HEK293 (cell line): ENCODE measurements at regions not wholly inside any gene's neighbourhood (a gene's known extent, or its start where the extent isn't known, plus 50 kb on each side); places are given as distances from the start of the nearest gene placed in this dataset.

Source experiments
- CTCF ChIA-PET: fragments of 350-600 bp; formaldehyde crosslinking; extraction: SDS; loops from one replicate; lab custom pipeline; 2021; ENCODE audit warnings: antibody characterized with exemption; lab: Yijun Ruan, JAX
- POLR2A ChIA-PET: fragments of 300-600 bp; formaldehyde crosslinking; extraction: SDS; loops from one replicate; lab custom pipeline; 2020; ENCODE audit warnings: antibody characterized with exemption, inconsistent platforms; lab: Yijun Ruan, JAX
- H3K27ac ChIP-seq: fragments of 200-500 bp; sonication (Bioruptor generic); 2 replicates; pipeline ENCODE4 v1.5.1; 2014; ENCODE audit warnings: low read depth, low read length, control low read depth, inconsistent platforms; ENCODE audit errors: extremely low read depth
- H3K36me3 ChIP-seq, 2 experiments: fragments of 200-500 bp in 1 of 2; sonication (Bioruptor generic) in 1 of 2; 1 replicate in 1 of 2; 2 replicates in 1 of 2; pipeline ENCODE4 v1.5.1; 2014 to 2017; ENCODE audit warnings: inconsistent platforms in 2 of 2, low read length in 2 of 2; ENCODE audit not compliant: control insufficient read depth in 2 of 2, insufficient read depth in 1 of 2
- H3K4me1 ChIP-seq: fragments of 200-500 bp; sonication (Bioruptor generic); 2 replicates; pipeline ENCODE4 v1.5.1; 2014; ENCODE audit warnings: mild to moderate bottlenecking, low read length, inconsistent platforms; ENCODE audit not compliant: control insufficient read depth, insufficient read depth
- H3K4me3 ChIP-seq: 2 replicates; pipeline ENCODE4 v1.5.1; 2011; ENCODE audit warnings: low read depth, mild to moderate bottlenecking, control low read depth, low read length, moderate library complexity
- H3K9me3 ChIP-seq: fragments of 200-500 bp; sonication (Bioruptor generic); 2 replicates; pipeline ENCODE4 v1.5.1; 2014; ENCODE audit warnings: low read depth, low read length, inconsistent platforms; ENCODE audit not compliant: control insufficient read depth, insufficient read depth
- IKZF3 ChIP-seq: fragments of 450-650 bp; IDR thresholded peaks from 2 replicates; pipeline ENCODE4 v1.5.0; 2018; ENCODE audit warnings: missing biosample characterization, mild to moderate bottlenecking, missing genetic modification characterization, moderate library complexity
- KLF10 ChIP-seq: fragments of 450-650 bp; IDR thresholded peaks from 2 replicates; pipeline ENCODE4 v1.5.1; 2018; ENCODE audit warnings: missing biosample characterization, mild to moderate bottlenecking, missing genetic modification characterization
- KLF7 ChIP-seq: fragments of 450-650 bp; formaldehyde crosslinking; IDR thresholded peaks from 2 replicates; pipeline ENCODE4 v1.5.1; 2016; ENCODE audit warnings: missing biosample characterization, missing genetic modification characterization, borderline replicate concordance
- KLF9 ChIP-seq: fragments of 450-650 bp; formaldehyde crosslinking; IDR thresholded peaks from 2 replicates; pipeline ENCODE4 v1.5.1; 2016; ENCODE audit warnings: missing biosample characterization, missing genetic modification characterization, low read depth
- MYNN ChIP-seq: fragments of 450-650 bp; formaldehyde crosslinking; IDR thresholded peaks from 2 replicates; pipeline ENCODE4 v1.5.1; 2016; ENCODE audit warnings: missing biosample characterization, missing genetic modification characterization, borderline replicate concordance
- PBX3 ChIP-seq: sonication (generic); formaldehyde crosslinking; IDR thresholded peaks from 2 replicates; pipeline ENCODE4 v1.8.1; 2022; ENCODE audit warnings: mild to moderate bottlenecking, moderate library complexity, missing genetic modification reagents
- TRIM28 ChIP-seq: IDR thresholded peaks from 2 replicates; pipeline ENCODE4 v1.6.1; 2011; ENCODE audit warnings: low read length, control low read depth, borderline replicate concordance
- ZFP69B ChIP-seq: fragments of 450-650 bp; formaldehyde crosslinking; IDR thresholded peaks from 2 replicates; pipeline ENCODE4 v1.5.1; 2016; ENCODE audit warnings: missing biosample characterization, missing genetic modification characterization
- ZNF175 ChIP-seq: fragments of 450-650 bp; formaldehyde crosslinking; IDR thresholded peaks from 2 replicates; pipeline ENCODE4 v1.5.1; 2016; ENCODE audit warnings: missing biosample characterization, missing genetic modification characterization
- ZNF24 ChIP-seq: fragments of 450-650 bp; formaldehyde crosslinking; IDR thresholded peaks from 2 replicates; pipeline ENCODE4 v1.5.1; 2016; ENCODE audit warnings: missing biosample characterization, missing genetic modification characterization
- ZNF274 ChIP-seq, 2 experiments: fragments of 200-500 bp in 1 of 2; fragments of 450-650 bp in 1 of 2; sonication (Bioruptor generic) in 1 of 2; formaldehyde crosslinking in 1 of 2; IDR thresholded peaks; 2 replicates each; pipeline versions ENCODE4 v1.5.1 to v1.6.1; 2014 to 2016; ENCODE audit warnings: borderline replicate concordance in 1 of 2, inconsistent platforms in 1 of 2, low read length in 1 of 2, missing biosample characterization in 1 of 2, missing genetic modification characterization in 1 of 2
- ZNF280D ChIP-seq: fragments of 450-650 bp; formaldehyde crosslinking; IDR thresholded peaks from 2 replicates; pipeline ENCODE4 v1.5.1; 2016; ENCODE audit warnings: missing biosample characterization, missing genetic modification characterization
- ZNF311 ChIP-seq: fragments of 450-650 bp; formaldehyde crosslinking; IDR thresholded peaks from 2 replicates; pipeline ENCODE4 v1.5.1; 2017; ENCODE audit warnings: missing biosample characterization, missing genetic modification characterization, borderline replicate concordance
- ZNF544 ChIP-seq: fragments of 450-650 bp; formaldehyde crosslinking; IDR thresholded peaks from 2 replicates; pipeline ENCODE4 v1.5.0; 2017; ENCODE audit warnings: missing biosample characterization, missing genetic modification characterization
- ZNF561 ChIP-seq: fragments of 450-650 bp; IDR thresholded peaks from 2 replicates; pipeline ENCODE4 v1.5.1; 2018; ENCODE audit warnings: missing biosample characterization, missing genetic modification characterization, borderline replicate concordance
- ZNF600 ChIP-seq: fragments of 450-650 bp; formaldehyde crosslinking; IDR thresholded peaks from 2 replicates; pipeline ENCODE4 v1.5.1; 2016; ENCODE audit warnings: missing biosample characterization, missing genetic modification characterization
- ZNF645 ChIP-seq: fragments of 450-650 bp; formaldehyde crosslinking; IDR thresholded peaks from 2 replicates; pipeline ENCODE4; 2016; ENCODE audit warnings: missing biosample characterization, missing genetic modification characterization
- ZSCAN30 ChIP-seq: fragments of 450-650 bp; IDR thresholded peaks from 2 replicates; pipeline ENCODE4 v1.5.1; 2018; ENCODE audit warnings: missing biosample characterization, mild to moderate bottlenecking, missing genetic modification characterization, moderate library complexity
- ZSCAN4 ChIP-seq: fragments of 450-650 bp; formaldehyde crosslinking; IDR thresholded peaks from 2 replicates; pipeline ENCODE4 v1.5.1; 2017; ENCODE audit warnings: missing biosample characterization, missing genetic modification characterization
- TF ChIP-seq, protein P1 (sequence below): fragments of 450-650 bp; IDR thresholded peaks from 2 replicates; pipeline ENCODE4 v1.5.1; 2018; ENCODE audit warnings: missing biosample characterization, missing genetic modification characterization

DNA sequence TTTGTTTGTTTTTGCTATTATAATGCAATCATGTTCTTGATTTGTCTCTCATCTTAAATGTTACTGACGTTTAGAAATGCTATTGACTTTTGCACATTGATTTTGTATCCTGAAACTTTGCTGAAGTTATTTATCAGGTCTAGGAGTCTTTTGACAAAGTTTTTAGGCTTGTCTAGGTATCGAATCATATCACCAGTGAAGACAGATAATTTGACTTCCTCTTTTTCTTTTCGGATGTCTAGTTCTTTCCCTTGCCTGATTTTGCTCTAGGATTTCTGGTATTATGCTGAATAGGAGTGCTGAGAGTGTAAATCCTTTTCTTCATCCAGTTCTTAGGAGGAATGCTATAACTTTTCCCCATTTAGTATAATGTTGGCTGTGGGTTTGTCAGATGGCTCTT, 719.7 kb upstream of the BCHE start (continued):
- TF ChIP-seq ZNF280D (tag by site-specific recombination) (no peak), TRIM28 (no peak), ZNF544 (tag by site-specific recombination) (no peak), ZNF311 (tag by site-specific recombination) (no peak), ZNF175 (tag by site-specific recombination) (no peak), ZNF645 (tag by site-specific recombination) (no peak)
- TF ChIP-seq, protein P1, sequence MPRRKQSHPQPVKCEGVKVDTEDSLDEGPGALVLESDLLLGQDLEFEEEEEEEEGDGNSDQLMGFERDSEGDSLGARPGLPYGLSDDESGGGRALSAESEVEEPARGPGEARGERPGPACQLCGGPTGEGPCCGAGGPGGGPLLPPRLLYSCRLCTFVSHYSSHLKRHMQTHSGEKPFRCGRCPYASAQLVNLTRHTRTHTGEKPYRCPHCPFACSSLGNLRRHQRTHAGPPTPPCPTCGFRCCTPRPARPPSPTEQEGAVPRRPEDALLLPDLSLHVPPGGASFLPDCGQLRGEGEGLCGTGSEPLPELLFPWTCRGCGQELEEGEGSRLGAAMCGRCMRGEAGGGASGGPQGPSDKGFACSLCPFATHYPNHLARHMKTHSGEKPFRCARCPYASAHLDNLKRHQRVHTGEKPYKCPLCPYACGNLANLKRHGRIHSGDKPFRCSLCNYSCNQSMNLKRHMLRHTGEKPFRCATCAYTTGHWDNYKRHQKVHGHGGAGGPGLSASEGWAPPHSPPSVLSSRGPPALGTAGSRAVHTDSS, result no peak
- TF ChIP-seq, all 188 proteins: peak for 0

GRCh38 chr3:166554023-166554422, 716.8 kb upstream of the BCHE start:
- no peaks in the 10 kb centered on the region for H3K9me3 ChIP-seq
- H3K4me3 ChIP-seq, result no peak overlapping the region
- ChIA-PET CTCF (no interaction called here), POLR2A (no interaction called here)
- H3K27ac ChIP-seq, result no peak overlapping the region
- TF ChIP-seq ZSCAN30, result no peak
- TF ChIP-seq KLF7 (tag by site-specific recombination), result no peak
- no peak for TF ChIP-seq ZNF561
- no peak for TF ChIP-seq ZNF274 (IDR thresholded peaks at IDR 0.05; ENCODE audit: low read length)
- TF ChIP-seq ZNF274 (tag by site-specific recombination; IDR thresholded peaks at IDR 0.05; ENCODE audit: borderline replicate concordance), result no peak
- no peak for TF ChIP-seq ZNF24
- TF ChIP-seq IKZF3, result no peak
- H3K4me1 ChIP-seq, result no peaks in the 10 kb centered on the region
- no peaks in the 10 kb centered on the region for H3K36me3 ChIP-seq

DNA sequence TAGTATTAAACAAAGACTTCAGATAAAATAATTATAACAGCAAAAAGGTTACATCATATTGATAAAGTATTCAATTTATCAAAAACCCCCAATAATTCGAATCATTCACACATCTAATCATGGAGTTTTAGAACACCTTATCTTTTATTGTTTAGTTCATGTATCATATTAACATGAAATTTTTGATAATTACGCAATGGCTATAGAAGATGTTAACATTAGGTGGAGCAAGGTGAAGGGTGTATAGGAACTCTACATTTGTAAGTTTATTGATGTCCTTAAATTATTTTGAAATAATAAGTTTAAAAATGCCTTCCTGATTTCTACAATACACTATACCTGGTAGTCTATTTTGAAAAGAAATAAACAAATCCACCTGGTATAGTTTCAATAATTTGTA, 696.5 kb upstream of the BCHE start:
- H3K9me3 ChIP-seq, result no peaks in the 10 kb centered on the region
- TF ChIP-seq PBX3 (CRISPR knock-in tag) (no peak), ZSCAN4 (tag by site-specific recombination) (no peak), ZFP69B (no peak), KLF10 (no peak), MYNN (tag by site-specific recombination) (no peak), KLF9 (tag by site-specific recombination) (no peak), ZNF600 (tag by site-specific recombination) (no peak)
- TF ChIP-seq, all 188 proteins: peak for 0
- CTCF ChIA-PET, result no interaction called here
- Histone ChIP-seq H3K4me3 (no peak overlapping the region), H3K36me3 (no peaks in the 10 kb centered on the region), H3K27ac (no peak overlapping the region), H3K4me1 (no peaks in the 10 kb centered on the region)
- POLR2A ChIA-PET, result no interaction called here
